Muscle layer of duodenum (tissue), 2 donors: ENCODE measurements at regions not wholly inside any gene's neighbourhood (a gene's known extent, or its start where the extent isn't known, plus 50 kb on each side); places are given as distances from the start of the nearest gene placed in this dataset.
"Not testable (repeated sequence)": the region's sequence is repeated elsewhere in the genome, so short reads cannot be mapped to it uniquely, and the experiment has no call there.

Experiments
- H3K27ac ChIP-seq: one replicate; pipeline ENCODE4 v1.7.0; 2013; ENCODE audit warnings: mild to moderate bottlenecking, low read length
- H3K27me3 ChIP-seq: one replicate; pipeline ENCODE4 v1.7.0; 2013; ENCODE audit warnings: low read depth, mild to moderate bottlenecking, control low read depth, low read length
- H3K36me3 ChIP-seq, 2 donors: one replicate each; pipeline ENCODE4 v1.7.0; 2013; ENCODE audit warnings: low read length in 2 of 2, control low read depth in 1 of 2, mild to moderate bottlenecking in 1 of 2; ENCODE audit not compliant: insufficient read depth in 2 of 2, control insufficient read depth in 1 of 2
- H3K4me1 ChIP-seq, 2 donors: one replicate each; pipeline ENCODE4 v1.7.0; 2013; ENCODE audit warnings: low read length in 2 of 2, mild to moderate bottlenecking in 2 of 2, control low read depth in 1 of 2, moderate library complexity in 1 of 2; ENCODE audit not compliant: insufficient read depth in 2 of 2, control insufficient read depth in 1 of 2
- H3K4me3 ChIP-seq, 2 donors: one replicate each; pipeline ENCODE4 v1.7.0; 2013; ENCODE audit warnings: low read length in 2 of 2, low read depth in 1 of 2, mild to moderate bottlenecking in 1 of 2
- H3K9me3 ChIP-seq, 2 donors: one replicate each; pipeline ENCODE4 v1.7.0; 2013; ENCODE audit warnings: low read length in 2 of 2, control low read depth in 1 of 2, mild to moderate bottlenecking in 1 of 2; ENCODE audit not compliant: control insufficient read depth in 1 of 2
- donor health status: healthy.

GRCh38 chr7:13104128-13104527, 416.7 kb downstream of the ARL4A start:
- Histone ChIP-seq H3K4me3 (no peak overlapping the region), H3K27me3 (no peaks in the 10 kb centered on the region), H3K36me3 (no peaks in the 10 kb centered on the region), H3K27ac (no peak overlapping the region), H3K4me1 (no peaks in the 10 kb centered on the region), H3K9me3 (no peaks in the 10 kb centered on the region)

DNA sequence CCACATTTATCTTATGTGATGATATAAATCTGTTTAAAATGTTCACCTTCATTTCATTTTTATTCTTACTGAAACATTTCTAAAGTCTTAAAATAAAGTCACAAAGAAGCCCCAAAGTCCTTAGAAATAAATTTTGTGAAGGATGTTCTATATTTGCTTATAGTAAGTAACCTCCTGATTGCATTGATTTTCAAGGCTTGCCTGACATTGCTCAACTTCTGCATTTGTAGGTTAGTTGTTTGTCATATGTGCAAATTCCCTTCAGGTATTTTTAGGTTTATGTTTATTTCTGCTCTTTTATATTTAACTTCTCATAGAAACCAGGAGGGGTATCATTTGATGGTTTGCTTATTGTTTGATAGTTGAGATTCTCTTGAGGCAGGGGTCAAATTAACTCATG, 417.8 kb downstream of the ARL4A start:
- Histone ChIP-seq H3K4me1 (no peaks in the 10 kb centered on the region), H3K9me3 (peaks cover 0 to 6% of the 10 kb centered on the region in 2 donors), H3K27me3 (no peaks in the 10 kb centered on the region), H3K4me3 (no peak overlapping the region), H3K36me3 (no peaks in the 10 kb centered on the region), H3K27ac (no peak overlapping the region)

DNA sequence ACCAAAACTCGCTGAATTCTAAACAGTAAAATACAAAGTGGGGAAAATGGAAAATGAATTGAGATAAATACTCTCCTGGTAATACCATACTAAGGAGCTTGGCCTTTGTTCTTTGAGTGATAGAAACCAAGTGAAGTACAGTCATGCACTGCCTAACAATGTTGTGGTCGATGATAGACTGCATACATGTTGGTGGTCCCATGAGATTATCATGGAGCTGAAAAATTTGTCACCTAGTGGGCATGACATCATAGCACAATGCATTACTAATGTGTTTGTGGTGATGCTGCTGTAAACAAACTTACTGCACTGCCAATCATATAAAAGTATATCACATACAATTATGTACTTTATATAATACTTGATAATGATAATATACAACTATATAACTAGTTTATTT, 419.1 kb downstream of the ARL4A start:
- no peaks in the 10 kb centered on the region for H3K27me3 ChIP-seq
- H3K36me3 ChIP-seq: no peaks in the 10 kb centered on the region
- no peak overlapping the region for H3K27ac ChIP-seq
- H3K4me1 ChIP-seq: no peaks in the 10 kb centered on the region
- no peak overlapping the region for H3K4me3 ChIP-seq
- H3K9me3 ChIP-seq: peaks cover 0 to 7% of the 10 kb centered on the region in 2 donors

DNA sequence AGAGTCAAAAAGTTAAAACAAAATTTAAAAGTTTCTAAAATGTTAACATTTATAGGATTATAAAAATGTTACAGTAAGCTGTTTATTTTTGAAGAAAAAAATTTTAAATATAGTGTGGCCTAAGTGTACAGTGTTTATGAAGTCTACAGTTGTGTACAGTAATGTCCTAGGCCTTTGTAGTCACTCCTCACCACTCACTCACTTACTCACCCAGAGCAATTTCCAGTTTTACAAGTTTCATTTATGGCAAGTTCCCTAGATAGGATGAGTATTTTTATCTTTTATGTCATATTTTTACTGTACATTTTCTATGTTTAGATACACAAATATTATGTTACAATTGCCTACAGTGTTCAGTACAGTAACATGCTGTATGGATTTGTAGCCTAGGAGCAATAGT, 419.9 kb downstream of the ARL4A start:
- H3K4me1 ChIP-seq: no peaks in the 10 kb centered on the region
- peaks cover 0 to 7% of the 10 kb centered on the region in 2 donors for H3K9me3 ChIP-seq
- H3K27ac ChIP-seq: no peak overlapping the region
- H3K36me3 ChIP-seq: no peaks in the 10 kb centered on the region
- H3K27me3 ChIP-seq: no peaks in the 10 kb centered on the region
- H3K4me3 ChIP-seq: no peak overlapping the region

GRCh38 chr7:13108061-13108460, 420.6 kb downstream of the ARL4A start:
- no peak overlapping the region for H3K27ac ChIP-seq
- peaks cover 0 to 7% of the 10 kb centered on the region in 2 donors for H3K9me3 ChIP-seq
- no peaks in the 10 kb centered on the region for H3K27me3 ChIP-seq
- H3K4me3 ChIP-seq: no peak overlapping the region
- no peaks in the 10 kb centered on the region for H3K36me3 ChIP-seq
- H3K4me1 ChIP-seq: no peaks in the 10 kb centered on the region

DNA sequence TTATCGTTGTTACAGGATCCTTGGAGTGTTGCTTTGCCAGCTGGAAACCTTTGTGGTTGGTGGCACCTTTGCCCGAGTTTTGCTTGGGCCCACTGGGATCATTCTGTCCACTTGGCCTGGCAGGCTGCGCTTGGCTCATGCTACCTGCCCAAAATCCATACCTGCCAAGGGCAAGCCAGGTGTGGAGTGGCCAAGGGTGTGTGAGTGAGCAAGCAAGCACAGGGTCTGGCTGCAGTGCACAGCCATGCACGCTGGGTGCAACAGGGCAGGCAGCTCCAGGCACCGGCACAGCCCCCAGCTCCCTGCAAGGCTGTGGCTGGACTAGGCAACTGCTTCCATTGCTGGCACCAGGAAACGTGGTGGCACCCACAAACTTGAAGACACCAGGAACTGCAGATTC, 421.8 kb downstream of the ARL4A start:
- peaks cover 0 to 7% of the 10 kb centered on the region in 2 donors for H3K9me3 ChIP-seq
- H3K27ac ChIP-seq: no peak overlapping the region
- no peak overlapping the region for H3K4me3 ChIP-seq
- H3K27me3 ChIP-seq: no peaks in the 10 kb centered on the region
- no peaks in the 10 kb centered on the region for H3K36me3 ChIP-seq
- H3K4me1 ChIP-seq: no peaks in the 10 kb centered on the region

DNA sequence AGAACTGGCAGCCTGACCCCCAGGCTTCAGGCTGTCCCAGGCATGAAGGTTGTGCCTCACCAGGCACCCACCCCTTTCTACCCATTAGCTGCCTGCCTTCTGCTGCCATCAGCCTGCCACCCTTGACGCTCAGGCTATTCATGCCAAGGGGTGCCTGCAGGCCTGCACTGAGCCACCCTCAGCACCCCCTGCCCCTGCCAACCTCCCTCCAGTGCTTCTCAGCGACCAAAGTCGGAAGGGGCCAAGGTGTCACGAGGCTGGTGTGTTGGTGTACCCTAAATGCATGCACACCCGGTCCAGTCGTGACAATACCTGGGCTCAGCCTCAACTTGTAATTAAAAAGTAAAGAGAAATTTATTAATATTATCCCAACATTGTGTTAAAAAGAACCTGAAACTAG, 422.7 kb downstream of the ARL4A start:
- Histone ChIP-seq H3K36me3 (no peaks in the 10 kb centered on the region), H3K27me3 (no peaks in the 10 kb centered on the region), H3K4me1 (no peaks in the 10 kb centered on the region), H3K4me3 (no peak overlapping the region), H3K27ac (no peak overlapping the region), H3K9me3 (peaks cover 0 to 7% of the 10 kb centered on the region in 2 donors)

DNA sequence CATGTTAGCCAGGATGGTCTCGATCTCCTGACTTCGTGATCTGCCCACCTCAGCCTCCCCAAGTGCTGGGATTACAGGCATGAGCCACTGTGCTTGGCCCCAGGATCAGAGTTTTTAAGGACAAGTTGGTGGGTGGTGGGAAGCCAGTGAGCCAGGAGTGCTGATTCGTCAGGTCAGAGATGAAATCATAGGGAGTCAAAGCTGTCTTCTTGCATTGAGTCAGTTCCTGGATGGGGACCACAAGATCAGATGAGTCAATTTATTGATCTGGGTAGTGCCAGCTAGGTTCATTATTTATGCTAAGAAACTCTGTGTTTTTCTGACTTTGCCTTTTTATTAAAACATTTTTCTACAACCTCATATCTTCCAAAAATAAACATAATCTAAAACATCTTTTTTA, 423.8 kb downstream of the ARL4A start:
- Histone ChIP-seq H3K27me3 (no peaks in the 10 kb centered on the region), H3K9me3 (peaks cover 0 to 7% of the 10 kb centered on the region in 2 donors), H3K4me3 (no peak overlapping the region)

DNA sequence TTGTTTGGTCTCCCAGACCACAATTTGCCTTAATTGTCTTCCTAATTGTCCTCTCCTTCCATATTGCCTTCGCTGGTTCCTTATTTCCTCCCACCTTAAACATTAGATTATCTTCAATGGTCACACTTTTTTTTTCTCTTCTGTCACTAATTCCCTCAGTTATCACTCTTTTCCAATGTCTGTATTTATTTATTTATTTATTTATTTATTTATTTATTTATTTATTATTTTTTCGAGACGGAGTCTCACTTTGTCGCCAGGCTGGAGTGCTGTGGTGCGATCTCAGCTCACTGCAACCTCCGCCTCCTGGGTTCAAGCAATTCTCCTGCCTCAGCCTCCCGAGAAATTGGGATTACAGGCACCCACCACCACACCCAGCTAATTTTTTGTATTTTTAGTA, 426.8 kb downstream of the ARL4A start:
- H3K27ac ChIP-seq, H3K36me3 ChIP-seq, H3K9me3 ChIP-seq, H3K27me3 ChIP-seq, H3K4me3 ChIP-seq, H3K4me1 ChIP-seq: not testable (repeated sequence)

More for the DNA sequence above, 423.8 kb downstream of the ARL4A start:
- Histone ChIP-seq H3K4me1 (no peaks in the 10 kb centered on the region), H3K36me3 (no peaks in the 10 kb centered on the region), H3K27ac (no peak overlapping the region)

DNA sequence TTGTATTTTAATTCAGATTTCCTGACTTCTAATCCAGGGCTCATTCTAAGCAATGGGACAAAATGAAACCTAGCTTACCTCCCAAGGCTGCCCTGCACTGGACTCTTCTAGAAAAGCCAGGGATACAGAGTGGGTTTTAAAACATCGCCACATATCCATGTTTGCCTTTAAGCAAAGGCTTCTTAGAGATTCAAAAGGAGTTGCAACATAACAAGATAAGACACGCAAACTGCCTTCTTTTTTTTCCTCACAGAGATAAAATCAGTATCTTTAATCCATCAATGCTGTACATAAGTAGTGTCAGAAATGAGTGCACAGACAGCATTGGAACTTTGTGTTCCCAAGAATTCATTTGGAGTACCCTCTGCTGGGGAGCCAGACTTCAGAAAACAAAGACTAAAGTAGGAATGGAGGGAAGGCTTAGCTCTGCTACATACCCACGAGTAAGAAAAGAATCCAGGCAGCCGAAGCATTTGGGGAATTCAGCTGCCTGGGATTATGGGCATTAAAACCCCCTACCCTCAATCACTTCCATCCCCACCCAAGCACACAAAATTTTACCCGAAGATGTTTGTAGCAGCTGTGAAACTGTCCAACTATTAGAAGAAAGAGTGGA, 427.8 kb downstream of the ARL4A start:
- H3K4me1 ChIP-seq: no peaks in the 10 kb centered on the region
- H3K36me3 ChIP-seq: no peaks in the 10 kb centered on the region
- H3K27ac ChIP-seq: no peak overlapping the region
- no peaks in the 10 kb centered on the region for H3K27me3 ChIP-seq
- peaks cover 0 to under 1% of the 10 kb centered on the region in 2 donors for H3K9me3 ChIP-seq
- H3K4me3 ChIP-seq: no peak overlapping the region

GRCh38 chr7:13115855-13116254, 428.4 kb downstream of the ARL4A start:
- no peak overlapping the region for H3K27ac ChIP-seq
- no peaks in the 10 kb centered on the region for H3K9me3 ChIP-seq
- no peak overlapping the region for H3K4me3 ChIP-seq
- no peaks in the 10 kb centered on the region for H3K36me3 ChIP-seq
- no peaks in the 10 kb centered on the region for H3K4me1 ChIP-seq
- H3K27me3 ChIP-seq: no peaks in the 10 kb centered on the region

DNA sequence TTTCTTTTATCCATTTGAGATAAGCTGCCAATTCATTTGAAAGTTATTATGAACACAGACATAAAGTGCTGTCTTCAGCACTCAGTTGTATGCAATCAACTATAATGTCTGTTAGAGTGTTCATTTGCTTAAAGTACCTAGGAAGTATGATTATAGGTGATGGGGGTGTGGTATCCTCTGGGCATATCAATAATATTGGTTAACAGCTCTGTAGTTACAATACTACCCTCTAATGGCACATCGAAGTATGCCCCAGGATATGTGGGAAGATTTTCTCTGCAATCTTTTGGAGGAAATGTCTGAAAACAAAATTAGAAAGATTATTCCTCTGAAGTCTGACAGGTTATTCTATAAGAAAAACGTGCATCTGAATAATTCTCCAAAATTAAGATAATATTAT, 429.7 kb downstream of the ARL4A start:
- no peaks in the 10 kb centered on the region for H3K36me3 ChIP-seq
- H3K4me3 ChIP-seq: no peak overlapping the region
- H3K9me3 ChIP-seq: no peaks in the 10 kb centered on the region
- H3K27me3 ChIP-seq: no peaks in the 10 kb centered on the region
- no peaks in the 10 kb centered on the region for H3K4me1 ChIP-seq
- no peak overlapping the region for H3K27ac ChIP-seq
